ENCODE measurements at regions not wholly inside any gene's neighbourhood (a gene's known extent, or its start where the extent isn't known, plus 50 kb on each side); places are given as distances from the start of the nearest gene placed in this dataset.
A peak's percentile ranks its signal among the peaks of the same experiment; 100 is the strongest.

DNA sequence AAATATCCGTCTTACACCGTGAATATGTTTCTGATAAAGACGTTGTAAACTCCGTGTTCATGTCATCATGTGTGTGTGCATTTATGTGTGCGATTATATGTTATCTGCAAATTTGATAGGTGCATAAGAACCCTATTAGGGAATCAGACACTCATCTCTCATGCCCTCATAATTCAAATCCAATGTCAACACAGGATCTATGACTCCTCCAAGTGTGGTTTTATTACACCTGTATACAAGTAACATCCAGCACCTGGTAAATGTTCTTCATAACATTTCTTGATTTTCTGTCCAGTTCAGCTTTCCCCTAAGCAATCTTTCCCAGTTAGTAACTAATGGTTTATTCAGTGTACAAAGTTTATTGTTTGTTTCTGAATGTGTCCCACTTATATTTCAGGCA, 681.9 kb downstream of the CDH11 start:
- H2AFZ ChIP-seq = no peak overlapping the region
- no peaks in the 10 kb centered on the region for H3K36me3 ChIP-seq (replicated peaks; ENCODE audit: insufficient read depth, low read depth)
- no peak overlapping the region for H3K4me2 ChIP-seq

DNA sequence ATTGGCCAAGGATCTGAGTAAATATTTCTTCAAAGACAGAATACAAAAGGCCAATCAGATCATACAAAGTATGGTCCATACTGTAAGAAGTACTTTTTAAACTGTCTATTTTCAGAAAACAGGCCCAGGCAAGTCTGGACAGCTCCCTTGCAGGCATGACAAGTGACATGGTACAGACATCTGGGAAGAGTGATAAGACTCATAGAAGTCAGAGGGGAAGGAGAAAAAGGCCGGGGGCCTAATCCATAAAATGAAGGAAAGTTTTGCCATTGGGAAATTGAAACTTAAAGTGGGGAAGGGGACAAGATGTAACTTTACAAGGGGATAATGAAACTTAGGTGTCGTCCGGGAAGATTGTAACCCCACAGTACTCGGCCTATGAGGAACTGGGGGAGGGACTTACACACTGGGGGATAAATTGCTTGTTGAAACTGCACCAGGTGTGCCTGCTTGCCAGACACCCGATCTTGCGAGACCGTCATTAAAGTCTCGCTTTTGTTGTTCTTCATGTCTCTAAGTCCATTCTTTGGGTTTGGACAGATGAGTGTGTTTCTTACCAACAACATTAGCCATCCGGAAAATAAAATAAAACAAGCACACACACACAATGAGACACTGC, 684.0 kb downstream of the CDH11 start:
- H2AFZ ChIP-seq = no peak overlapping the region
- H3K4me2 ChIP-seq = no peak overlapping the region
- H3K9me2 ChIP-seq (replicated peaks; ENCODE audit: insufficient read depth) = no peaks in the 10 kb centered on the region
- H4K20me1 ChIP-seq (ENCODE audit: insufficient read depth, poor library complexity, severe bottlenecking) = no peaks in the 10 kb centered on the region
- WGBS (ENCODE audit: low lambda C conversion rate, missing lambda C conversion rate) = 50% methylated on average over 9 of the region's 9 CpGs
- TF ChIP-seq EZH2phosphoT487 (IDR thresholded peaks at IDR 0.05; ENCODE audit: low read depth, severe bottlenecking, unreplicated experiment) = no peak
- no peak for TF ChIP-seq EZH2 (IDR thresholded peaks at IDR 0.05; ENCODE audit: borderline replicate concordance)
- TF ChIP-seq, protein P1, sequence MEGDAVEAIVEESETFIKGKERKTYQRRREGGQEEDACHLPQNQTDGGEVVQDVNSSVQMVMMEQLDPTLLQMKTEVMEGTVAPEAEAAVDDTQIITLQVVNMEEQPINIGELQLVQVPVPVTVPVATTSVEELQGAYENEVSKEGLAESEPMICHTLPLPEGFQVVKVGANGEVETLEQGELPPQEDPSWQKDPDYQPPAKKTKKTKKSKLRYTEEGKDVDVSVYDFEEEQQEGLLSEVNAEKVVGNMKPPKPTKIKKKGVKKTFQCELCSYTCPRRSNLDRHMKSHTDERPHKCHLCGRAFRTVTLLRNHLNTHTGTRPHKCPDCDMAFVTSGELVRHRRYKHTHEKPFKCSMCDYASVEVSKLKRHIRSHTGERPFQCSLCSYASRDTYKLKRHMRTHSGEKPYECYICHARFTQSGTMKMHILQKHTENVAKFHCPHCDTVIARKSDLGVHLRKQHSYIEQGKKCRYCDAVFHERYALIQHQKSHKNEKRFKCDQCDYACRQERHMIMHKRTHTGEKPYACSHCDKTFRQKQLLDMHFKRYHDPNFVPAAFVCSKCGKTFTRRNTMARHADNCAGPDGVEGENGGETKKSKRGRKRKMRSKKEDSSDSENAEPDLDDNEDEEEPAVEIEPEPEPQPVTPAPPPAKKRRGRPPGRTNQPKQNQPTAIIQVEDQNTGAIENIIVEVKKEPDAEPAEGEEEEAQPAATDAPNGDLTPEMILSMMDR (IDR thresholded peaks at IDR 0.05; ENCODE audit: poor library complexity) = no peak
- no peaks in the 10 kb centered on the region for H3K9me3 ChIP-seq (ENCODE audit: low read depth)
- peaks cover 9% of the 10 kb centered on the region for H3K4me1 ChIP-seq (ENCODE audit: insufficient read depth)
- H3K27ac ChIP-seq = peak overlapping the region; percentile 18
- H3K36me3 ChIP-seq (replicated peaks; ENCODE audit: insufficient read depth, low read depth) = no peaks in the 10 kb centered on the region
- no peaks in the 10 kb centered on the region for H3K27me3 ChIP-seq
- no peak overlapping the region for H3K4me3 ChIP-seq
- peak; percentile 13 for DNase-seq (ENCODE audit: low spot score)
- H3K79me2 ChIP-seq = no peaks in the 10 kb centered on the region

More for the DNA sequence above, 681.9 kb downstream of the CDH11 start:
- H3K4me1 ChIP-seq (ENCODE audit: insufficient read depth) = peaks cover 9% of the 10 kb centered on the region
- no peaks in the 10 kb centered on the region for H3K9me3 ChIP-seq (ENCODE audit: low read depth)
- H3K79me2 ChIP-seq = no peaks in the 10 kb centered on the region
- H3K4me3 ChIP-seq = no peak overlapping the region
- no peaks in the 10 kb centered on the region for H3K9me2 ChIP-seq (replicated peaks; ENCODE audit: insufficient read depth)
- no peaks in the 10 kb centered on the region for H3K27me3 ChIP-seq
- H3K27ac ChIP-seq = peak overlapping the region; percentile 66
- TF ChIP-seq, protein P1 (IDR thresholded peaks at IDR 0.05; ENCODE audit: poor library complexity) = no peak
- TF ChIP-seq EZH2 (IDR thresholded peaks at IDR 0.05; ENCODE audit: borderline replicate concordance) (no peak), EZH2phosphoT487 (IDR thresholded peaks at IDR 0.05; ENCODE audit: low read depth, severe bottlenecking, unreplicated experiment) (no peak)
- 80% methylated on average over 5 of the region's 5 CpGs for WGBS (ENCODE audit: low lambda C conversion rate, missing lambda C conversion rate)
- no peaks in the 10 kb centered on the region for H4K20me1 ChIP-seq (ENCODE audit: insufficient read depth, poor library complexity, severe bottlenecking)
- DNase-seq (ENCODE audit: low spot score) = no peak

DNA sequence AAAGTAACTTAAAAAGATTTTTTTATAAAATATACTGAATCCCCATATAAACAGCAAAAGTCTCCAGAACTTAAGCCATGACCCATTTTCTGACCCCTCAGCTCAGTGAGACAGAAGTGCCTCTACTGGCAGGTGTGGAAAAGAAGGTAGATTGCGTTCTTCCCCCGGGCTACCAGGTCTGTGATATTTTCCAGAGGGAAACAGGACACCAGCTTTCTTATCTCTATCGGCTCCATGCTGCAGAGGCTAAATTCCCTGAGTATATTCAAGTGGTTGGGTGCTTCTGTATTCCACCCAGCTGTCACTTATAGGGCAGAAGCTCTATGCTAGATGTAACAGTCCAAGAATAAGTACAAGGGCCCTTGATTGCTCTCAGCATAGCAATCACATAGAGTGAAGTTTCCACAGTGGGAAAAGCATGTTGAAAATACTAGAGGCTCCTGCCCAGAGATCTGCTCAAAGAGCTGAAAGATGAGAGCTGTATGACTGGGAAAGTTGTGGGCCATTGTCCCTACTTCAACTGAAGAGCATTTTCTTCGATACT, 687.3 kb downstream of the CDH11 start:
- no peak for DNase-seq (ENCODE audit: low spot score)
- no peaks in the 10 kb centered on the region for H3K27me3 ChIP-seq
- H3K4me2 ChIP-seq = no peak overlapping the region
- no peaks in the 10 kb centered on the region for H3K79me2 ChIP-seq
- no peaks in the 10 kb centered on the region for H3K4me1 ChIP-seq (ENCODE audit: insufficient read depth)
- TF ChIP-seq EZH2 (IDR thresholded peaks at IDR 0.05; ENCODE audit: borderline replicate concordance) = no peak
- TF ChIP-seq, protein P1 (IDR thresholded peaks at IDR 0.05; ENCODE audit: poor library complexity) = no peak
- no peak for TF ChIP-seq EZH2phosphoT487 (IDR thresholded peaks at IDR 0.05; ENCODE audit: low read depth, severe bottlenecking, unreplicated experiment)
- 45% methylated on average over 4 of the region's 4 CpGs for WGBS (ENCODE audit: low lambda C conversion rate, missing lambda C conversion rate)
- H3K4me3 ChIP-seq = no peak overlapping the region
- H3K36me3 ChIP-seq (replicated peaks; ENCODE audit: insufficient read depth, low read depth) = no peaks in the 10 kb centered on the region
- no peak overlapping the region for H2AFZ ChIP-seq
- no peak overlapping the region for H3K27ac ChIP-seq
- H4K20me1 ChIP-seq (ENCODE audit: insufficient read depth, poor library complexity, severe bottlenecking) = no peaks in the 10 kb centered on the region
- H3K9me3 ChIP-seq (ENCODE audit: low read depth) = no peaks in the 10 kb centered on the region
- no peaks in the 10 kb centered on the region for H3K9me2 ChIP-seq (replicated peaks; ENCODE audit: insufficient read depth)
